IPS-20b (cell line): ENCODE measurements at regions not wholly inside any gene's neighbourhood (a gene's known extent, or its start where the extent isn't known, plus 50 kb on each side); places are given as distances from the start of the nearest gene placed in this dataset.

Experiments
- H3K27ac ChIP-seq: one replicate; pipeline ENCODE4 v1.5.1; 2013; ENCODE audit warnings: low read length
- H3K27me3 ChIP-seq: 2 replicates; pipeline ENCODE4 v1.6.1; 2013; ENCODE audit warnings: mild to moderate bottlenecking, low read length, inconsistent platforms; ENCODE audit not compliant: insufficient read depth
- H3K36me3 ChIP-seq: 2 replicates; pipeline ENCODE4 v1.6.1; 2013; ENCODE audit warnings: low read depth, mild to moderate bottlenecking, inconsistent platforms, low read length, moderate library complexity; ENCODE audit not compliant: insufficient read depth
- H3K4me1 ChIP-seq: 2 replicates; pipeline ENCODE4 v1.6.1; 2013; ENCODE audit warnings: mild to moderate bottlenecking, control low read depth, inconsistent platforms, low read length, moderate library complexity; ENCODE audit not compliant: insufficient read depth
- H3K4me3 ChIP-seq: 2 replicates; pipeline ENCODE4 v1.5.1; 2013; ENCODE audit warnings: mild to moderate bottlenecking, low read length, inconsistent platforms
- H3K9ac ChIP-seq: 2 replicates; pipeline ENCODE4 v1.6.1; 2013; ENCODE audit warnings: low read depth, mild to moderate bottlenecking, inconsistent platforms, low read length, moderate library complexity
- H3K9me3 ChIP-seq: 2 replicates; pipeline ENCODE4 v1.6.1; 2013; ENCODE audit warnings: mild to moderate bottlenecking, low read depth, low read length, inconsistent platforms; ENCODE audit not compliant: insufficient read depth

- H3K9ac ChIP-seq, result no peak overlapping the region
- H3K4me1 ChIP-seq, result no peaks in the 10 kb centered on the region; the same call in 1 of the 2 replicates
- no peak overlapping the region for H3K27ac ChIP-seq
- no peak overlapping the region for H3K4me3 ChIP-seq
- no peaks in the 10 kb centered on the region for H3K36me3 ChIP-seq
- no peaks in the 10 kb centered on the region for H3K9me3 ChIP-seq
- H3K27me3 ChIP-seq, result no peaks in the 10 kb centered on the region
Measured at GRCh38 chr7:131802195-131802864, 245.9 kb upstream of the PODXL start.

GRCh38 chr7:131800531-131800930 is 244.1 kb upstream of the PODXL start:
- no peaks in the 10 kb centered on the region for H3K36me3 ChIP-seq
- no peak overlapping the region for H3K4me3 ChIP-seq
- H3K27me3 ChIP-seq, result no peaks in the 10 kb centered on the region
- no peaks in the 10 kb centered on the region for H3K9me3 ChIP-seq
- no peaks in the 10 kb centered on the region; the same call in 1 of the 2 replicates for H3K4me1 ChIP-seq
- H3K27ac ChIP-seq, result no peak overlapping the region
- H3K9ac ChIP-seq, result no peak overlapping the region

GRCh38 chr7:131800008-131800407 is 243.6 kb upstream of the PODXL start:
- no peak overlapping the region for H3K27ac ChIP-seq
- no peaks in the 10 kb centered on the region; the same call in 1 of the 2 replicates for H3K4me1 ChIP-seq
- H3K4me3 ChIP-seq, result no peak overlapping the region
- no peaks in the 10 kb centered on the region for H3K36me3 ChIP-seq
- H3K9ac ChIP-seq, result no peak overlapping the region
- no peaks in the 10 kb centered on the region for H3K9me3 ChIP-seq
- H3K27me3 ChIP-seq, result no peaks in the 10 kb centered on the region

GRCh38 chr7:131797841-131798240 is 241.4 kb upstream of the PODXL start:
- no peak overlapping the region for H3K4me3 ChIP-seq
- no peaks in the 10 kb centered on the region for H3K27me3 ChIP-seq
- no peaks in the 10 kb centered on the region for H3K36me3 ChIP-seq
- H3K27ac ChIP-seq, result no peak overlapping the region
- no peak overlapping the region for H3K9ac ChIP-seq
- no peaks in the 10 kb centered on the region; the same call in 1 of the 2 replicates for H3K4me1 ChIP-seq
- no peaks in the 10 kb centered on the region for H3K9me3 ChIP-seq

- no peaks in the 10 kb centered on the region for H3K27me3 ChIP-seq
- H3K4me1 ChIP-seq, result no peaks in the 10 kb centered on the region; the same call in 1 of the 2 replicates
- H3K9ac ChIP-seq, result no peak overlapping the region
- H3K9me3 ChIP-seq, result no peaks in the 10 kb centered on the region
- H3K4me3 ChIP-seq, result no peak overlapping the region
- H3K27ac ChIP-seq, result no peak overlapping the region
- H3K36me3 ChIP-seq, result no peaks in the 10 kb centered on the region
Measured at GRCh38 chr7:131795400-131795799, 239.0 kb upstream of the PODXL start.

- H3K4me1 ChIP-seq, result no peaks in the 10 kb centered on the region
- H3K9me3 ChIP-seq, result no peaks in the 10 kb centered on the region
- no peak overlapping the region for H3K9ac ChIP-seq
- H3K36me3 ChIP-seq, result no peaks in the 10 kb centered on the region
- H3K27ac ChIP-seq, result no peak overlapping the region
- no peaks in the 10 kb centered on the region for H3K27me3 ChIP-seq
- H3K4me3 ChIP-seq, result no peak overlapping the region
Measured at GRCh38 chr7:131792311-131792710, 235.9 kb upstream of the PODXL start.

- Histone ChIP-seq H3K4me1 (no peaks in the 10 kb centered on the region), H3K36me3 (no peaks in the 10 kb centered on the region), H3K9me3 (peaks cover 4% of the 10 kb centered on the region; the same call in 1 of the 2 replicates), H3K27me3 (no peaks in the 10 kb centered on the region), H3K9ac (no peak overlapping the region), H3K4me3 (no peak overlapping the region), H3K27ac (no peak overlapping the region)
Measured at GRCh38 chr7:131787101-131787500, 230.7 kb upstream of the PODXL start.

GRCh38 chr7:131786204-131786603 is 229.8 kb upstream of the PODXL start:
- no peak overlapping the region for H3K27ac ChIP-seq
- H3K4me1 ChIP-seq, result no peaks in the 10 kb centered on the region
- H3K36me3 ChIP-seq, result no peaks in the 10 kb centered on the region
- H3K9ac ChIP-seq, result no peak overlapping the region
- no peaks in the 10 kb centered on the region for H3K27me3 ChIP-seq
- H3K4me3 ChIP-seq, result no peak overlapping the region
- H3K9me3 ChIP-seq, result peaks cover 4% of the 10 kb centered on the region; the same call in 1 of the 2 replicates

GRCh38 chr7:131778601-131779000 is 222.2 kb upstream of the PODXL start:
- H3K27ac ChIP-seq, result no peak overlapping the region
- H3K36me3 ChIP-seq, result no peaks in the 10 kb centered on the region
- no peak overlapping the region for H3K4me3 ChIP-seq
- H3K9me3 ChIP-seq, result no peaks in the 10 kb centered on the region; the same call in 1 of the 2 replicates
- H3K27me3 ChIP-seq, result no peaks in the 10 kb centered on the region
- no peaks in the 10 kb centered on the region for H3K4me1 ChIP-seq
- no peak overlapping the region for H3K9ac ChIP-seq

GRCh38 chr7:131774419-131775220 is 218.2 kb upstream of the PODXL start:
- no peak overlapping the region for H3K9ac ChIP-seq

GRCh38 chr7:131773413-131773812 is 217.0 kb upstream of the PODXL start:
- Histone ChIP-seq H3K9ac (no peak overlapping the region), H3K27me3 (no peaks in the 10 kb centered on the region), H3K36me3 (no peaks in the 10 kb centered on the region), H3K4me1 (no peaks in the 10 kb centered on the region), H3K27ac (no peak overlapping the region), H3K4me3 (no peak overlapping the region), H3K9me3 (no peaks in the 10 kb centered on the region; the same call in 1 of the 2 replicates)

More at GRCh38 chr7:131774419-131775220, 218.2 kb upstream of the PODXL start:
- Histone ChIP-seq H3K4me3 (no peak overlapping the region), H3K27me3 (no peaks in the 10 kb centered on the region), H3K4me1 (no peaks in the 10 kb centered on the region), H3K36me3 (no peaks in the 10 kb centered on the region), H3K9me3 (no peaks in the 10 kb centered on the region; the same call in 1 of the 2 replicates), H3K27ac (no peak overlapping the region)

- no peak overlapping the region for H3K4me3 ChIP-seq
- no peaks in the 10 kb centered on the region for H3K27me3 ChIP-seq
- H3K9ac ChIP-seq, result no peak overlapping the region
- no peaks in the 10 kb centered on the region for H3K9me3 ChIP-seq
- no peak overlapping the region for H3K27ac ChIP-seq
- no peaks in the 10 kb centered on the region for H3K36me3 ChIP-seq
- H3K4me1 ChIP-seq, result no peaks in the 10 kb centered on the region
Measured at GRCh38 chr7:131769241-131769640, 212.8 kb upstream of the PODXL start.
